ENCODE measurements at regions not wholly inside any gene's neighbourhood (a gene's known extent, or its start where the extent isn't known, plus 50 kb on each side); places are given as distances from the start of the nearest gene placed in this dataset.

DNA sequence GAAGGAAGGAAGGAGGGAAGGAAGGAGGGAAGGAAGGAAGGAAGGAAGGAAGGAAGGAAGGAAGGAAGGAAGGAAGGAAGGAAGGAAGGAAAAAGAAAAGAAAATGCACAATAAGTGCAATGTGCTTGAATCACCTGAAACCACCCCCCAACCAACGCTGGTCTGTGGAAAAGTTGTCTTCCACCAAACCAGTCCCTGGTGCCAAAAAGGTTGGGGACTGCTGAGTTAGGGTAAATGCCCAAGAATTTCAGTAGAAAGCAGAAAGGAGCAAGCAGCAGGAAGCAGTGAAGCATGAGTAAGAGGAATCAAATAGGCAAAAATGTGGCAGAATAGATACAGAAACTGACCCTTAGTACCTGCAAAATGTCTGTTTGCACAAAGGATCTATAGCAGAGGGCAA lies 137.2 kb downstream of the JCAD start:
- DNase-seq, result no peak
- no peak overlapping the region for H3K4me3 ChIP-seq
- WGBS, 2 experiments (ENCODE audit: low coverage in 1 of 2, low lambda C conversion rate in 2 of 2, missing lambda C conversion rate in 2 of 2), result 10 to 33% methylated on average over 1 of the region's 1 CpG
- H3K27ac ChIP-seq, result no peak overlapping the region
- H3K9me2 ChIP-seq (ENCODE audit: insufficient read depth), result no peaks in the 10 kb centered on the region
- H2AFZ ChIP-seq, result no peak overlapping the region
- peaks cover 53% of the 10 kb centered on the region for H3K27me3 ChIP-seq (replicated peaks; ENCODE audit: insufficient read depth)
- in situ Hi-C loops (cut with MboI), result no loop called here
- no peaks in the 10 kb centered on the region for H3K79me2 ChIP-seq (ENCODE audit: insufficient read depth)
- H3F3A ChIP-seq (ENCODE audit: insufficient read depth), result no peaks in the 10 kb centered on the region
- no peaks in the 10 kb centered on the region for H3K4me1 ChIP-seq (ENCODE audit: insufficient read depth)
- TF ChIP-seq EZH2 (IDR thresholded peaks at IDR 0.05; ENCODE audit: insufficient read depth, poor library complexity, severe bottlenecking) (no peak), EZH2phosphoT487 (IDR thresholded peaks at IDR 0.05; ENCODE audit: insufficient read depth, low read depth) (no peak)
- no peaks in the 10 kb centered on the region for H3K9me3 ChIP-seq (ENCODE audit: low read depth)
- no peak overlapping the region for H3K9ac ChIP-seq
- H4K20me1 ChIP-seq (ENCODE audit: insufficient read depth), result no peaks in the 10 kb centered on the region
- no peak overlapping the region for H3K4me2 ChIP-seq (ENCODE audit: unreplicated experiment)
- no peaks in the 10 kb centered on the region for H3K36me3 ChIP-seq (ENCODE audit: low read depth)

DNA sequence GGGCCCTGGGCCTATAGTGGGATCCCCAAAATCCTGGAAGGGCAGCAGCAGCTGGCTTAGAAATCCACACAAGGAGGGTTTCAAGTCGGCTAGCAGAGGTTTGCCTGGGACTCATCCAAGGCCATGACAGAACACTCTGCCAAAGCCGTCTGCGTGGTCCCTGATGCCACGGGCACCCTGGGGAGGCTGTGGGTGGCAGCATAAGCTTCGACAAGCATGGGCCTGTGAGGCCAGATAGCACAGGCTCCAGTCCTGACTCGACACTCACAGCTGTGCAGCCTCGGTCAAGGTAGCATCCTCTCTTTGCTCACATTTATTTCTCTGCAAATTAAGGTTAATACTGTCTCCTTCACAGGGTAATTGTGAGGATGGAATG lies 138.3 kb downstream of the JCAD start:
- Histone ChIP-seq H3K4me3 (no peak overlapping the region), H3K4me1 (ENCODE audit: insufficient read depth) (no peaks in the 10 kb centered on the region), H3F3A (ENCODE audit: insufficient read depth) (no peaks in the 10 kb centered on the region), H2AFZ (no peak overlapping the region), H3K79me2 (ENCODE audit: insufficient read depth) (no peaks in the 10 kb centered on the region), H4K20me1 (ENCODE audit: insufficient read depth) (no peaks in the 10 kb centered on the region), H3K9ac (no peak overlapping the region), H3K9me2 (ENCODE audit: insufficient read depth) (no peaks in the 10 kb centered on the region), H3K36me3 (ENCODE audit: low read depth) (no peaks in the 10 kb centered on the region), H3K4me2 (ENCODE audit: unreplicated experiment) (no peak overlapping the region), H3K27ac (no peak overlapping the region), H3K9me3 (ENCODE audit: low read depth) (no peaks in the 10 kb centered on the region), H3K27me3 (replicated peaks; ENCODE audit: insufficient read depth) (peaks cover 62% of the 10 kb centered on the region)
- in situ Hi-C loops (cut with MboI), result no loop called here
- no peak for TF ChIP-seq EZH2 (IDR thresholded peaks at IDR 0.05; ENCODE audit: insufficient read depth, poor library complexity, severe bottlenecking)
- no peak for DNase-seq
- 56 to 59% methylated on average over 7 of the region's 7 CpGs for WGBS, 2 experiments (ENCODE audit: low coverage in 1 of 2, low lambda C conversion rate in 2 of 2, missing lambda C conversion rate in 2 of 2)

DNA sequence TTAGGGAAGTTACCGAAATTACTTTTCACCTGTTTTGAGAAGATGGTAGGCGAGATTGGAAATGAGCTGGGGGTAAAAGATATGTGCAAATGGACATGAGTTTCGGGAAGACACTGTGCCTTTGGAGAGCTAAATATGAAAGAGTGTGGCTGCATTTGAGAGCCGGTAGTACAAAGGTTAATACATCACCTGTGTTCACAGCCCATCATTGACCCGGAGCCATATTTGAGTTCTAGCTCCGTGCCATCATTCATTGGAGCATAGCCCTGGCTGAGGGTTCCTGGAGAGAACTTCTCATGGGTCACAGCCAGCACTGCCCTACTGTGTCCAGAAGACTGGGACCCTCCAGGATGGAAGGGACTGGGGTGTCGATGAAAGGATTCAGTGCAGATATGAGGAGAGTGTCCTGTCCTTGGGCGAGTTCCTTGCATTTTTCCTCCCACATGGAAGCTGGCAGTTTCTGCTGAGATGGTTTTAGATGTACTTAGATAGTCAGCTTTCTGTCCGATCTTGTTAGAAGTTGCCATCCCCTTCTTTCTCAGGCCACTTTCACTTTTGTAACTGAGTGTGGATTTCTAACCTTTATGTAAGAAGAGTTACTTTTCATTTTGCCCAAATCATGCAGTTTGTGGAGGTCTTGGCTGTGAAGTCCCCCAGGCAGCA lies 138.8 kb downstream of the JCAD start:
- Histone ChIP-seq H3K9me3 (ENCODE audit: low read depth) (no peaks in the 10 kb centered on the region), H2AFZ (no peak overlapping the region), H3K27ac (no peak overlapping the region), H3K4me1 (ENCODE audit: insufficient read depth) (no peaks in the 10 kb centered on the region), H3K79me2 (ENCODE audit: insufficient read depth) (no peaks in the 10 kb centered on the region), H3K9ac (no peak overlapping the region), H4K20me1 (ENCODE audit: insufficient read depth) (no peaks in the 10 kb centered on the region), H3K36me3 (ENCODE audit: low read depth) (no peaks in the 10 kb centered on the region), H3K9me2 (ENCODE audit: insufficient read depth) (no peaks in the 10 kb centered on the region), H3K27me3 (replicated peaks; ENCODE audit: insufficient read depth) (peaks cover 68% of the 10 kb centered on the region), H3K4me3 (no peak overlapping the region), H3F3A (ENCODE audit: insufficient read depth) (no peaks in the 10 kb centered on the region), H3K4me2 (ENCODE audit: unreplicated experiment) (no peak overlapping the region)
- TF ChIP-seq EZH2 (IDR thresholded peaks at IDR 0.05; ENCODE audit: insufficient read depth, poor library complexity, severe bottlenecking), result no peak
- TF ChIP-seq EZH2phosphoT487 (IDR thresholded peaks at IDR 0.05; ENCODE audit: insufficient read depth, low read depth), result no peak
- peak; percentile 17 for DNase-seq
- in situ Hi-C loops (cut with MboI), result no loop called here
- WGBS, 2 experiments (ENCODE audit: low coverage in 1 of 2, low lambda C conversion rate in 2 of 2, missing lambda C conversion rate in 2 of 2), result 34 to 35% methylated on average over 9 of the region's 9 CpGs

DNA sequence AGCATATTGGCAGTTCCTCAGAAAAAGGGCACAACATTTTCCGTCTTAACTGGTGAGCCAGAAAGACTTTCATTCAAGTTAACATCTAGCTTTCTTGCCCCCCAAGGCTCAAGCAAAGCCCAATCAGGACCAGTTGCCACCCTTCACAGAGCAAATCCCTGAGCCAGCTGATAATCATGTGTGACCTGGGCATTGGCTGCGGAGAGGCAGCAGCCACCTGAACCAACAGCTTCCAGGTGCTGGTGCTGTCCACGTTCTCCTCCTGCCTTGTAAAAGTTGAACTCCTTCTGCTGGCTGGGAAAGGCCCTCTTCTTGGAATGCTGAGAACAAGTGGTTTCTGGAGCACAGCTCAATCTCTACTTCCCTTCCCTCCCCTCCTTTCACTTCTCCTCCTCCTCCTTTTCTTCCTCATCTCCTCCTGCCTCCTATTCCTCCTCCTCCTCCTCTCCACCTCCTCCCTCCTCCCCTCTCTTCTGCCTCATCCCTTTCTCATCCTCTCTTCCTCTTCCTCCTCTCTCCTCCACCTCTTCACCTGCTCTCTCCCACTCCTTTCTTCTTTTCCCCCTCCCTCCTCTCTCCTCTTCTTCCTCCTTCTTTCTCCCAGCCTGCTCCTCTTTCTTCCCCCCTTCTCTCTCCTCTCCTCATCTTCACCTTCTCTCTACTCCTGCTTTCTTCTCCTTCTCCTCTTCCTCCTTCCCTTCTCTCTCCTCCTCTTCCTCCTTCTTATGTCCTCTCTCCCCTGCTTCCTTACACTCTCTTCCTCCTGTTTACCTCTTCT lies 140.6 kb downstream of the JCAD start:
- no peaks in the 10 kb centered on the region for H3K9me3 ChIP-seq (ENCODE audit: low read depth)
- H3K27ac ChIP-seq, result no peak overlapping the region
- WGBS, 2 experiments (ENCODE audit: low coverage in 1 of 2, low lambda C conversion rate in 2 of 2, missing lambda C conversion rate in 2 of 2), result 60 to 66% methylated on average over 3 of the region's 3 CpGs
- H3K36me3 ChIP-seq (ENCODE audit: low read depth), result no peaks in the 10 kb centered on the region
- H4K20me1 ChIP-seq (ENCODE audit: insufficient read depth), result no peaks in the 10 kb centered on the region
- in situ Hi-C loops (cut with MboI), result no loop called here
- H2AFZ ChIP-seq, result no peak overlapping the region
- TF ChIP-seq EZH2 (IDR thresholded peaks at IDR 0.05; ENCODE audit: insufficient read depth, poor library complexity, severe bottlenecking) (no peak), EZH2phosphoT487 (IDR thresholded peaks at IDR 0.05; ENCODE audit: insufficient read depth, low read depth) (no peak)
- H3K4me3 ChIP-seq, result no peak overlapping the region
- DNase-seq, result no peak
- no peaks in the 10 kb centered on the region for H3K4me1 ChIP-seq (ENCODE audit: insufficient read depth)
- no peaks in the 10 kb centered on the region for H3F3A ChIP-seq (ENCODE audit: insufficient read depth)
- H3K9me2 ChIP-seq (ENCODE audit: insufficient read depth), result no peaks in the 10 kb centered on the region
- no peak overlapping the region for H3K9ac ChIP-seq
- no peak overlapping the region for H3K4me2 ChIP-seq (ENCODE audit: unreplicated experiment)
- no peaks in the 10 kb centered on the region for H3K79me2 ChIP-seq (ENCODE audit: insufficient read depth)
- peaks cover 70% of the 10 kb centered on the region for H3K27me3 ChIP-seq (replicated peaks; ENCODE audit: insufficient read depth)

All from GM23248 (cell line).